AG04450 (cell line): ENCODE measurements at regions not wholly inside any gene's neighbourhood (a gene's known extent, or its start where the extent isn't known, plus 50 kb on each side); places are given as distances from the start of the nearest gene placed in this dataset.
"Not testable (repeated sequence)": the region's sequence is repeated elsewhere in the genome, so short reads cannot be mapped to it uniquely, and the experiment has no call there.

Experiments
- CTCF ChIA-PET: fragments of 300-600, 350-600 bp; formaldehyde crosslinking; extraction: SDS; loops from one replicate; lab custom pipeline; 2022; ENCODE audit warnings: antibody characterized with exemption, inconsistent platforms; lab: Charles Lee
- POLR2A ChIA-PET: fragments of 350-600 bp; formaldehyde crosslinking; extraction: SDS; loops from one replicate; lab custom pipeline; 2021; ENCODE audit warnings: antibody characterized with exemption, inconsistent platforms; lab: Yijun Ruan, JAX
- DNase-seq: peaks from one replicate; pipeline ENCODE4 v3.0.0-alpha.2; 2011; ENCODE audit warnings: low read depth, low spot score
- H3K27ac ChIP-seq: one replicate; pipeline ENCODE4 v1.5.1; 2012; ENCODE audit warnings: low read depth, low read length, control low read depth
- H3K27me3 ChIP-seq: one replicate; pipeline ENCODE4 v1.6.0; 2012; ENCODE audit warnings: low read length; ENCODE audit not compliant: control insufficient read depth, insufficient read depth
- H3K4me3 ChIP-seq: 2 replicates; pipeline ENCODE4 v1.5.1; 2011; ENCODE audit warnings: mild to moderate bottlenecking, low read depth, low read length, control low read depth
- H3K9me3 ChIP-seq: 2 replicates; pipeline ENCODE4 v1.5.1; 2012; ENCODE audit warnings: low read length; ENCODE audit not compliant: control insufficient read depth, insufficient read depth
- TF ChIP-seq, protein P1 (sequence below): IDR thresholded peaks from 2 replicates; pipeline ENCODE4 v1.5.1; 2011; ENCODE audit warnings: low read depth, low read length, control low read depth, inconsistent platforms

DNA sequence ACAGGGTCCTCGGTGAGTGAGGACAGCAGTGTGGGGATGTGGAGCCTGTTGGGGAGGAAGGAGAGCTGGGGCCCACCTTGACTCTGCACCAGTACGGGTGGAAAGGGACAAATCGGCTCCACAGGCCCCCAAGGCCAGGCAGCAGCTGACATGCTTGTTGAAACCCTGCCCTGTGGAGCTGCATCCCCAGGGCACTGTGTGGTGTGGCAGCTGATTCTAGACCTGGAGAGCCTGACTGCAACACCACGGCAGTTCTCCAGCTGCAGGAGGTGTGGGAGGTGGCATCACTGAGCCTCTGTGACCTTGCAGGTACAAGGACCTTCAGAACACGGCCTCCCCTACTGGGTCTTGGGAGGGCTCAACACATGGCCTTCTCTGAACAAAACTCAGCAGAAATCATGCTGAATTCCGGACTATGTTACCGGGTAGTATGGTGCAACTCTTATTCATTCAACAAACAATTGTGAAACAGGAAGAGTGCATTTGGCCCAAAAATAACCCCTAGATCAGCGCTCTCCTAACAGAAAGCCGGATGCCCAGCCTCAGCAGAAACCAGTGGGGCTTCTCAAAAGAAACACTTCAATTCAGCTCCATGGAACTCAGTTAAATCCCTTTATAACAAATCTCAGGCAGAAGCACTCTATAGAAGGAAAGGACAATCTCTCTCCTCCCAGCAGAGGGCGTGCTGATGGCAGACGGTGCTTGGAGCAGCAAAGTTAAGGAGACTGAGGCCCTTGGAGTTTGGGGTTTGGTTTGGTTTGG, 104.4 kb upstream of the SALL3 start:
- Histone ChIP-seq H3K4me3 (no peak overlapping the region), H3K27ac (no peak overlapping the region), H3K27me3 (no peaks in the 10 kb centered on the region), H3K9me3 (peaks cover 54% of the 10 kb centered on the region)
- ChIA-PET CTCF (no interaction called here), POLR2A (no interaction called here)
- TF ChIP-seq, protein P1, sequence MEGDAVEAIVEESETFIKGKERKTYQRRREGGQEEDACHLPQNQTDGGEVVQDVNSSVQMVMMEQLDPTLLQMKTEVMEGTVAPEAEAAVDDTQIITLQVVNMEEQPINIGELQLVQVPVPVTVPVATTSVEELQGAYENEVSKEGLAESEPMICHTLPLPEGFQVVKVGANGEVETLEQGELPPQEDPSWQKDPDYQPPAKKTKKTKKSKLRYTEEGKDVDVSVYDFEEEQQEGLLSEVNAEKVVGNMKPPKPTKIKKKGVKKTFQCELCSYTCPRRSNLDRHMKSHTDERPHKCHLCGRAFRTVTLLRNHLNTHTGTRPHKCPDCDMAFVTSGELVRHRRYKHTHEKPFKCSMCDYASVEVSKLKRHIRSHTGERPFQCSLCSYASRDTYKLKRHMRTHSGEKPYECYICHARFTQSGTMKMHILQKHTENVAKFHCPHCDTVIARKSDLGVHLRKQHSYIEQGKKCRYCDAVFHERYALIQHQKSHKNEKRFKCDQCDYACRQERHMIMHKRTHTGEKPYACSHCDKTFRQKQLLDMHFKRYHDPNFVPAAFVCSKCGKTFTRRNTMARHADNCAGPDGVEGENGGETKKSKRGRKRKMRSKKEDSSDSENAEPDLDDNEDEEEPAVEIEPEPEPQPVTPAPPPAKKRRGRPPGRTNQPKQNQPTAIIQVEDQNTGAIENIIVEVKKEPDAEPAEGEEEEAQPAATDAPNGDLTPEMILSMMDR: no peak
- no peak for DNase-seq

DNA sequence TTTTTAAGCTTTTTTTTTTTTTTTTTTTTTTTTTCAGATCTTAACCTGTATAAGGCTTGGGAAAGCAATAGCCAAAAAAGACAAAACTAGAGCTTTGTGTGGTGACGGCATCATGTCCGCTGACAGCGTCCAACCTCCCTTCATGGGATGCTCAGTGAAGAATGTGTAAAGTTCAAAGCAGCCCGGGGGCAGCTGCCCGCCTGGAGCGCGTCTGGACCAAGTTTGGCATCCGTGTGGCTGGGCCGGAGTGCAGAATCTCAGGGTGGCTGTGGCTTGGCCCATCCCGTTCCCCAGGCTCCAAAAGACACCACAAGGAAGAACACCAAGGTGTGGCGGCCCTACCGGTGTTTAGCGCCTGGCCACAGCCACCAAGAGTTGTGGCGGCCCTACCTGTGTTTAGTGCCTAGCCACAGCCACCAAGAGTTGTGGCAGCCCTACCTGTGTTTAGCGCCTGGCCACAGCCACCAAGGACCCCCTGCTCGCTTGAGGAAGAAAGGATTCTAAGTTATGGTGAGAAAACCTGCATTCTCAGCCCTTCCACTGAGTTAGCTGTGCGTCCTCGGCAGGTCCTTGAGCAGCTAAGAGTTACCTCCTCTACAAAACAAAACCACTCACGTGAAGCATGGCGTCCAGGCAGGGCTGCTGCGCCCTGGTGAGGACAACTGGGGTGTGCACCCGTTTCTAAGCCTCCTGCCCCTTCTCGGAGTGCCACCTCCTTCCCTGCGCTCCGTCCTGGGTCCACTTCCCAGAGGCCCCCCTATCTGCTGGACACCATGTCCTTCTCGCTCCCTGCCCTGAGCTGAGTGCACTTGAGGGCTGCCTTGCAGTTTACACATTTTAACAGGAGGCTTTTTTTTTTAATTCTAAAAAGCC, 103.6 kb upstream of the SALL3 start:
- H3K4me3 ChIP-seq: no peak overlapping the region
- no peaks in the 10 kb centered on the region for H3K27me3 ChIP-seq
- no peak overlapping the region for H3K27ac ChIP-seq
- POLR2A ChIA-PET: no interaction called here
- peaks cover 53% of the 10 kb centered on the region for H3K9me3 ChIP-seq
- no peak for DNase-seq
- TF ChIP-seq, protein P1: no peak
- CTCF ChIA-PET: no interaction called here

DNA sequence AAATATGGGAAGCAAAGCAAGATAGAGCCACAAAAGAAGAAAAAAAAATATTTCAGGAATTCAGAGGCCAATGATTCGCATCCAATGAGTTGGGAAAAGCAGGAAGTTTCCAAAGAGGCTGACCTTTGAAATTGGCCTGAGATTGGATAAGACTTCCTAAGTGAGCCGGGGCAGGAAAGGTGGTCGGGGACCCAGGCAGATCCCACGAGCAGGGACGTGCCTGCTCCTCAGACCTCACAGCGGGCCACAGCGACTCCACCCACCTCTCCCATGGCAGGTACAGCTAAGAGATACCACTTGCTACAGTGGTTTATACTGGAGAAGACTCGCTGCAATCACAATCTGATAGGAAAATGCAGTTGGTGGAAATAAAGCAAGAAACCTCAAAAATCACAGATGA, 102.8 kb upstream of the SALL3 start:
- POLR2A ChIA-PET: no interaction called here
- CTCF ChIA-PET: no interaction called here
- no peak for DNase-seq

DNA sequence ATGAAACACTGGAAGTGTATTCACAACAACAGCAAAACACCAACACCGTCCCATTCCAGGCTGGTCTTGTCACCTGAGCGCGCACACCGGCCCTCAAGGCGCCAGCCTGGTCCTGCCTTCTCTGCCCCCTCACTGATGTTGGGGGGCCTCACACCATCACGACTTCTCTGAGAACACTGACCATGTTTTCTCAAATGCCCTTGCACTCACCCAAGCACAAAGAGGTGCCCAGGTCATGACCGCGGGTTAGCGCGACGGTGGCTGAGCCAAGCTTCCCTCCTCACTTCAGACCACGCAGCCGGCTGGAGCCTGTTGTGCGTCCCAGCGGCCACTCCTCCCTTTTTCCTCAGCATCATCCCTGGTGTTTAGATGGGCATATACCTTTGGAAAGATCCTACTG, 101.3 kb upstream of the SALL3 start:
- DNase-seq: no peak
- TF ChIP-seq, protein P1: no peak

More for the DNA sequence above, 102.8 kb upstream of the SALL3 start:
- Histone ChIP-seq H3K27me3 (no peaks in the 10 kb centered on the region), H3K9me3 (peaks cover 53% of the 10 kb centered on the region), H3K4me3 (no peak overlapping the region), H3K27ac (no peak overlapping the region)
- TF ChIP-seq, protein P1: no peak

DNA sequence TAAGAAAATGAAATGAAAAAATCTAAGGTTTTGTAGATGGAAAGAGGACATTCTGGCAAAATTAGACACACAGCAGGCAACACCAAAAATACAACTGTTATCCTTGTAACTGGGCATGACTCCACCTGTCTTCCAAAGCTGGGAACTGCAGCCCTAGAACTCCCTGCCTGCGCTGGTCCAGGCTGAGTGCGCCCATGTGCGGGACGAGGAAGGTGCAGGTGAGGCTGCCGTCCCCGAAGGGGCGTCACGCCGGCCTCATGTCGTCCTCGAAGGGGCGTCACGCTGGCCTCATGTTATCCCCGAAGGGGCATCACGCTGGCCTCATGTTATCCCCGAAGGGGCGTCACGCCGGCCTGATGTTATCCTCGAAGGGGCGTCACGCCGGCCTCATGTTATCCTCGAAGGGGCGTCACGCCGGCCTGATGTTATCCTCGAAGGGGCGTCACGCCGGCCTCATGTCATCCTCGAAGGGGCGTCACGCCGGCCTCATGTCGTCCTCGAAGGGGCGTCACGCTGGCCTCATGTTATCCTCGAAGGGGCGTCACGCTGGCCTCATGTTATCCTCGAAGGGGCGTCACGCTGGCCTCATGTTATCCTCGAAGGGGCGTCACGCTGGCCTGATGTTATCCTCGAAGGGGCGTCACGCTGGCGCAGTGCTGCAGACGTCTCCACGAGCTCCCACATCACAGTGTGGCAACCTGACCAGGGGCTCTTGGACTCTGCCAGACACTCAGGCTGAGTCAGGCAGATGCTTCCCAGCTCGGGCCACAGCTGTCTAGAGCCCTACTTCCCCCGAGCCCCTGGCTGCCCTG, 100.3 kb upstream of the SALL3 start:
- CTCF ChIA-PET, H3K27me3 ChIP-seq, H3K27ac ChIP-seq, H3K4me3 ChIP-seq, POLR2A ChIA-PET, DNase-seq: not testable (repeated sequence)
- peaks cover 65% of the 10 kb centered on the region for H3K9me3 ChIP-seq

More for the DNA sequence above, 101.3 kb upstream of the SALL3 start:
- Histone ChIP-seq H3K27me3 (no peaks in the 10 kb centered on the region), H3K27ac (no peak overlapping the region), H3K4me3 (no peak overlapping the region), H3K9me3 (peaks cover 58% of the 10 kb centered on the region)
- POLR2A ChIA-PET: no interaction called here
- CTCF ChIA-PET: no interaction called here
